HuH-7.5 (cell line): ENCODE measurements at regions not wholly inside any gene's neighbourhood (a gene's known extent, or its start where the extent isn't known, plus 50 kb on each side); places are given as distances from the start of the nearest gene placed in this dataset.

ENCODE experiments used
- DNase-seq: peaks from one replicate; pipeline ENCODE4 v3.0.0; 2011; ENCODE audit warnings: low spot score

DNA sequence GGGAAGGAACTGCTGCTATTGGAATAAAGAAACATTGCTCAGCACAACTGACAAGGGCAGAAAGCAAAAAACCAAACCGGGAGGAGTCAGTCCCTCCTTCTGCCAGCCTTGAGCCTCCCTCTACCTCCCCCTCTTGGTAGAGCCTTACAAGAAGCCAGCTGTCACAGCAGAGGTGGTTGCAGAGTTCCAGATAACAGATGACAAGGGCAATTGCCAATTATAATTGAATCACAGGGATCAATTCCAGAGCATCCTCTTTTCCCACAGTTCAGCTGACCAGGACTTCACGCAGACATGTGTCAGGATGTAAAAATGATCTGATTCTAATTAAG, 548.2 kb upstream of the LRRTM1 start:
- DNase-seq, result no peak

DNA sequence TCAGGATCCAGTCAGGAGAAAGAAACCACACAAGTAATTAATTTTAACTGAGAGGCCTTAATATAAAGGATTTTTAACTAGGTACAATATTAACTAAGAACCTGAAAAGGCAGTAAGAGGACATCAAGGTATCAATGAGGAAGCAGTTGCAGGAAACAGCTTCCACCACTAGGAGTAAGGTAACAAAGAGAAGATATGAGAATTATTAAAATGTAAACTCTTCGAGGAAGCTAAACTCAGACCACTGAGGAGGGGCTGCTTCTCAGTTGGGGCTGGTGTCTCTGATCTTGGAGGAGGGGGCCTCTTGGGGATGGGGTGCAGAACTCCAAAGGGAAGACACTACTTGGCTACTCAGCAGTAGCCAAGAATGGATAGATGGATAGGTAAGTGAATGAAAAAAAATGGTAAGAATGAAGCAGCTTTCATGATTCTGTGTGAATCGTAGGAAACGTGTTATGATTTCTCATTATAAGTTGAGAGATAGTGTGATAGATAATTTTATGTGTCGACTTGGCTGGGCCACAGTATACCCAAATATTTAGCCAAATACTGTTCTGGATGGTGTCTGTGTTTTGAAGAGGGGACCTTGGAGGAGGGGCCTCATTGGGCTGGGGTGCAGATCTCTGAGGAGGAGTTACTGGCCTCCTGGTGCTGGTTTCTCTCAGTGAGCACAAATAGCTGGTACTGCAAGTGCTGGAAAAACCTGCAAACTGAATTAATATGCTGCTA, 547.7 kb upstream of the LRRTM1 start:
- no peak for DNase-seq

DNA sequence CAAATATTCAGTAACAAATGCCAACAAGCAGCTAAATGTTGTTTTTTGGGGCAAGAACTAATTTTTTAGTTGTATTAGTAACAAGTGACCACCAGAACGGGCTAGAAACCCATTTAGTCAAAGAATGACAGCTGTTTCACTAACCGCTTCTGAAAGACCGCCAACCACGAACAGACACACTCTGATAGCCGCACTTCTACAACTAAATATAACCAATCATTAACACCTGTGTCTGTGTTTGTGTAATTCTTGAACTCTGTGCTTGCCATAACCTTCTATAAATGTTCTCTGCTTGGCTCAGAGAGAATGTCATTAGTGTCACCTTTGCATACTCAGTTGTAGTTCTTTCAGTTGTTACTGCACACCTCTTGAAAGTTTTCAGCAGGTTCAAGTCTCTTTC, 526.3 kb upstream of the LRRTM1 start:
- no peak for DNase-seq

DNA sequence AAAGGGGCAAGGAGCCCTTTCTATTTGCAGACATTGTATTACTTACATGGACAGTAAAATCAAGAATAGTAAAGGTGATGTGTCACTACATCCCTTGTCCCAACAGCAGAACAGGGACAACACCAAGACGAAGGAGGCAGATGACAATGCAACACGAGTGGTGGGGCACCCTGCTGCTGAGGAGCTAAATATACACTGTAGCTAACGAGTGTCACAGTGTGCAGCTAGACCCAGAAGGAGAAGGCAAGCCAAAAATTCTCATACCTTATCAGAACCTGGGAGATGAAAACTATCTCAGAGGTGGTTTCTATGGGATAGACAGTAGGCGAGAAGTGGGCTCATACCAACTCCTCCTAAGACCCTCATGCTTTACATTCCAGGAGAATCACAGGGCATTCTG, 518.4 kb upstream of the LRRTM1 start:
- DNase-seq, result no peak

DNA sequence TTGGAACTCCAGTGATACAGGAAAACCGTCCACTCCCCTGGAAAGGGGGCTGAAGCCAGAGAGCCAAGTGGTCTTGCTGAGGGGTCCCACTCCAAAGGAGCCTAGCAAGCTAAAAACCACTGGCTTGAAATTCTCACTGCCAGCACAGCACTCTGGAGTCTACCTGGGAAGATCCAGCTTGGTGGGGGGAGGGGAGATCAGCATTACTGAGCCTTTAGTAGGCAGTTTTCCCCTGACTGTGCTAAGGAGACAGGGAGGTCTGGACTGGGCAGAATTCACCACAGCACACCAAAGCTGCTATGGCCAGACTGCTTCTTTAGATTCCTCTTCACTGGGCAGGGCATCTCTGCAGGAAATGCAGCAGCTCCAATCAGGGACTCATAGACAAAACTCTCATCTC, 510.7 kb upstream of the LRRTM1 start:
- no peak for DNase-seq

DNA sequence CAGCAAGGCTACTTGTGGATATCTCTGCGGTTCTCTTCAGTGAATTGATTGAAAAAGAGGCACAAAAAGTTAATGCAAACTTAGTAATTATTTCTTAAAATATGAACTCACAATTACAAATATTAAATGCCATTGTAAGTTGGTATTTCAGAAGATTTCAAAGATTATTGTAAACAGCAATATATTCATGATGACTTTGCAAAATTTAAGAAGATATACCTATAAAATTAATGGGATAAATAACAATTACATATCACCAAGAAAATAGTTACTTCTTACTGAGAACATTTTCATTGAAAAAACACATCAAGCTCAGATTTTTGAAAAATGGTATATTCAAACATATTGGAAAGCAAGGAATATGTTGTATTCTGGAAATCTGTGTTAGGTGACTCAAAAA, 482.0 kb upstream of the LRRTM1 start:
- no peak for DNase-seq

DNA sequence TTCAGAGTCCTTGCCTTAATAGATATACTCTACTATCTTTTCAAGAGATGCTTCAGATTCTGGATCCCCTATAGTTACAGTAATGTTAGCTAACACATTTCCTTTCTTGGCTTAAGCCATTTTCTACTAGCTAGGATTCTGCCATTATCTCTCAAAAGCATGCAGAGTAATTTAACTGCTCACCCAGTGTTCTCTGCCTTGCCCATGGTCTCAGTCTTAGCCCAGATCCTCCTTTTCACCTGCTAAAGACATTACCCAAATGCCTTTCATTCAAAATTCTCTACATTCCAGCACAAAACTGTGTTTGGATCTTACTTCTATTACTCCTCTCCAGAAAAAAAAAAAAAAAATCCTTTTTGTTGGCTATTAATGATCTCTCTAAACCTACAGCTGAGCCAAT, 474.2 kb upstream of the LRRTM1 start:
- DNase-seq, result no peak

DNA sequence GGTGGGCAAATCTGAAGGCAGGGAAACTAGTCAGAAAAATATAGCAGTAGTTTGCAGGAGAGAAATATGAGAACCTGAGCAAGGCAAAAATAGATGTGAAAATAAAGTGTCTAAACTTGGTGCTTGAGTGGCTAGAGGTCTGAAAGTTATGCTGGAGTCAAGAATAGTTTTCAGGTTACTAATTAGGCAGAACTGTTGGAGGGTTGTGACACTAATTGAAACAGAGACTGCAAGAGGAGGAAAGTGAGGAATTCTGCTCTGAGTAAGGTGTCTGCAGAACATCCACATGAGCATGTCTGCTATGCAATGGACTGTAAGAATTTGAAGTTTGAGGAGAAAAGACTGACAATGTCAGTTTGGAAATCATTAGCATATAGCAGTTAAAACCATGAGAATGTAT, 444.0 kb upstream of the LRRTM1 start:
- no peak for DNase-seq

DNA sequence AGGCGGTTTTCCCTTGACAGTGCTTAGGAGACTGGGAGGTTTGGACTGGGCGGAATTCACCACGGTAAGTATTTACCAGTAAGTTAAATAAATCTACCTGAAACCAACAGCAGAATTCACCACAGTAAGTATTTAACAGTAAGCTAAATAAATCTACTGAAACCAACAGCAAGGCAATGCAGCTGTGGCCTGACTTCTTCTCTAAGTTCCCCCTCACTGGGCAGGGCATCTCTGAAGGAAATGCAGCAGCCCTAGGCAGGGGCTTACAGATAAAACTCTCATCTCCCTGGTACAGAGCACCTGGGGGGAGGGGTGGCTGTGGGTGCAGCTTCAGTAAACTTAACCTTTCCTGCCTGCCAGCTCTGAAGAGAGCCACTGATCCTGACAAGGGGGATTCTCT, 432.5 kb upstream of the LRRTM1 start:
- no peak for DNase-seq

DNA sequence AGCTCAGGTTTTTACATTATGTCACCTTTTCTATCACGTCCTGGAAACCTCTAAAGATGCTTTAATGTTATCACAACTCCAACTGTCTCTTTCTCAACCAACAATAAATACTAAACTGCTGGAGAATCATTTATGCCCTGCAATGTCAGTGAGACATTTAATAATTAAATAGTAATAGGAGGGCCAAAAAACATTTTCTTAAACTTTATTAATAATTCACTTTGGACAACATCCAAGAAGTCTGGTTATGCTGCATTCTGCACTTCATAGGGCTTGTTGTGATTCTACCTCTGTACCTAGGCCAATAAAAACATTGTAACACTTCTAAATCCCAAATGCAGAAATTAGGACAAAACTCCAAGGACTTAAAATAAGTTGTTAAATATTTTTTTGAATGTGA, 420.4 kb upstream of the LRRTM1 start:
- no peak for DNase-seq

DNA sequence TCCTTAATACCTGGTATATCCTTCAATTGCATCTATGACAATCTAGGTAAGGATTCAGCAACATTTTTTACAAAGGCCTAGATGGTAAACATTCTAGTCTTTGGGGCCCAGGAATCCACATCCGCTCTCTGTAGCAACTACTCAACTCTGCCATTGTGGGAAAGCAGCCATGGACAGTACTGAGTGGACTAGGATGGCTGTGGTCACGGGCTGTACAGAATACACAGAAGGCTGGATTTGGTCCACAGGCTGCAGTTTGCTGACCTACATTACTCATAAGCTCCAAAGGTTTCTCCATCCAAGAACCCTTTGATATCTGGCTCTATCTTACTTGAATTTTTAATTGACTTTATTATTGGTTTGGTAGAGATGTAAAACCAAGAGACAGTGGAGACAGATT, 418.3 kb upstream of the LRRTM1 start:
- DNase-seq, result no peak

DNA sequence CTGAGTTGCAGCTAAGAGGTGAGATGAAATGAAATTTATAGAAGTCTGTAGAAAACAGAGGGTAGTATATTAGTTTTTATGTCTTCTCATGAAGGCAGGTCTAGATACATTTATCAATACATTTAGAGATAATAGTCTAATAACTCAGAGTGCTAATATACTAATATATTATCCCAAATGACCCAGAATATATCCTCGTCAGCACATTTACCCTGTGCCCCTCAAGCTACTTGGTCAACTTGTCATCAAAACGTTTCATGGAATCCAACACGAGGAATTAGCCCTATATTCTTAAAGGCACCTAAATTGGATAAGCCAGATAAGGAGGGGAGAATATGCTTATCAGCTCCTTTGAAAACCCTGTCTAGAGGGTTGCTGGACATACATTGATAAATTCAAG, 415.1 kb upstream of the LRRTM1 start:
- DNase-seq, result no peak

DNA sequence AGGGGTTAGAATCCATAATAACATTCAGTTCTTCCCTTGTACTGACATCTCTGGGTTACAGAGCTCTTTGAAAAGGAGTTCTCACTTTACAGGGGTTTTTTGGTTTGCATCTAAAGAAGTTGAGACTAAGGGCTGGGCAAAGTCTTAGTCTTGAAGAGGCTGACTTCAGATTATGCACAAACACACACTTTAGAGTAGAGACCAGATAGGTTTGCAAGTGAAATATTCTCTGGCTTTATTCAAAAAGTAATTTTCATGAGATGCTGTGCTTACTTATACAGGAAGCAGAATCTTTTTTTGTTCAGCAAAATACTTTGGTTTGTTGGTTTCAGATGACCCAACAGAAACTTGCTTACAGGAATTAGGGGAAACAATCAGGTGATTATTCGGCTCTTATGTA, 410.9 kb upstream of the LRRTM1 start:
- DNase-seq, result no peak

DNA sequence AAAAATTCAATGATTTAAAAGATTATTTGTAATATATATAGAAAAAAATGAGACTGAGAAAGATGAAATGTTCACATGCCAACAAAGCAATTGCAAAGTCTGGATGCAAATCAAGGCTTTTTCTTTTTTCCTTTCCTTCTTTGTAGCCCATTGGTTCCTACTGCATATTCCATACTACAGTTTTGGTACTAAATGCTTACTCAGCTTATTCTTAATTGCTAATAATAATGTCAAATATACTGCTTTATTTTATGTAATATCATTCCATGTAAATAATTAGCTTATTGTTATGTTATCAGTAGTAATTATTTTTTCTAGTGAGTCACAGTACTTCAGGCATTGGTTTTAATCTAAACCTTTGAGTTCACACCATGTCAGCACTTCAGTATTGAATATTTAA, 407.4 kb upstream of the LRRTM1 start:
- no peak for DNase-seq

DNA sequence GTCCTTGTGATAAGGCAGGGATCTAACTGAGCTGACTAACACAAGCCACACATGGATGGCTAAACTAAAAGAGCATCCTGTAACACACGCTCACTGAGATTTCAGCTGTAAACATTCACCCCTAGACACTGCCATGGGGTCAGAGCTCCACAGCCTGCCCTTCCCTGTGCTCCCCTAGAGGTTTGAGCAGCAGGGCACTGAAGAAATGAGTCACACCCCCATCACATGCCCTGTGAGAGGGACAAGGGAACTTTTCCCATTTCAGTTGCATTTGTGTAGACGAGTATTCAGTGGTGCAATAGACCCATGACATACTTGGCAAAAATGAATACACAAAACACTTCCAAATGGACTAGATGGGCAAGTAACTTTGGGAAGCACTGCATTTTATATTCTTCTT, 402.4 kb upstream of the LRRTM1 start:
- no peak for DNase-seq

DNA sequence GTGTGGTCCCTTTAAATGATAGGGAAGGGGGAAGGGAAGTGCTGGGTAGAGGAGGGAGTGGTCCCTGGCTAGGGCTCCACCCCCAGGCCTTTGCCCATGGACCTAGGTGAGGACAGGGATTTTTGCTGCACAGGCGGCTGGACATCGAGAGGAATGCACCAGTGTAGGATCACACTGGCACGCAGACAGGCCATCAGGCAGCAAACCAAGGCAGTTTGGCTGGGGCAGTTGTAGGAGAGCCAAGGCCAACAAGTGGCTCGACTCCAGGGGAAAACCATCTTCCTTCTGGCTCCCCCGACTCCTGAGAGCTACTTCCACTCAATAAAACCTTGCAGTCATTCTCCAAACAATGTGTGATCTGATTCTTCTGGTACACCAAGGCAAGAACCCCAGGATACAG, 402.0 kb upstream of the LRRTM1 start:
- DNase-seq, result no peak

DNA sequence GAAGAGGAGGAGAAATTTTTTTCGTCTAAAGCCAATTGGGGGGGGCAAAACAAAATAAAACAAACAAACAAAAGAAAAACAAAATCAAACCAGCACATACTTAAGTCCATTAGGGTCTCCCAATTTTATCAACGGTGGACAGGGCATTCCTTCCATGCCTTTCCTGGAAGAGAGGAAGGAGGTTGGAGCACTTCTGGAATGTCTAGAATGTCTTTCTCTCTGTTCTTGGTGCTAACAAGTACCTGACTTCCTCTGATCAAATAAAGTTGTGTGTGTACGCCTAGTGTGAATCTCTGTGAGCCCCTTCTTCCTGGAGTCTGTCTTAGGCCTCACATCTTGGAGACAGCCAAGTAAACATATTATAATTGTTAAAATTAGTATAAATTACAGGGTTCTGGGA, 399.0 kb upstream of the LRRTM1 start:
- DNase-seq, result no peak

DNA sequence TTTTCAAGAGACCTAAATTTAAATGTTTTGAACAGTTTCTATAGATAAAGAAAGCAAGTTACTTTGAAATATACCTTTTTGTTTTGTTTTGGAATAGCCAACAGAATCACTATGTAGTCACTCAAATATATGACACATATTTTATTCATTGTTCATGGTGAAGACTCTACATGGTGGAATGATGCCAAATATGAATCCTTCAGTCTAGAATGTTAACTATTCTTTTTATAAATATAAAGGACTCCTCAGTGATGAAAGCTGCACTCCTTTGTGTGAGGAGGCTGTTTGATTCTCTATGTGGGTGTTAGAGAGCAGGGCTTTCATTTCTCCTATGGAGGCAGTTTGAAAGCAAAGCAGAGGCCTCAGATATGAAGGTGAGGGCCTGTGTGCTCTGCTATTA, 396.4 kb upstream of the LRRTM1 start:
- no peak for DNase-seq
